Right atrium auricular region (tissue), 2 donors: ENCODE measurements at regions not wholly inside any gene's neighbourhood (a gene's known extent, or its start where the extent isn't known, plus 50 kb on each side); places are given as distances from the start of the nearest gene placed in this dataset.
"Not testable (repeated sequence)": the region's sequence is repeated elsewhere in the genome, so short reads cannot be mapped to it uniquely, and the experiment has no call there.

Source experiments
- DNase-seq: peaks from one replicate; pipeline ENCODE4 v3.0.0-alpha.2; 2019; ENCODE audit warnings: low spot score
- H3K27ac ChIP-seq, 2 donors: fragments of 200-600 bp; sonication (generic); 1 replicate in 1 of 2; 2 replicates in 1 of 2; pipeline ENCODE4 v1.5.1; 2016 to 2019
- H3K27me3 ChIP-seq, 2 donors: fragments of 200-600 bp; sonication (generic); one replicate each; pipeline versions ENCODE4 v1.5.1 to v1.6.0; 2017 to 2019
- H3K36me3 ChIP-seq: fragments of 200-600 bp; sonication (generic); one replicate; pipeline ENCODE4 v1.5.1; 2016
- H3K4me1 ChIP-seq, 2 donors: fragments of 200-600 bp; sonication (generic); one replicate each; pipeline versions ENCODE4 v1.5.1 to v1.6.0; 2017 to 2019
- H3K4me3 ChIP-seq, 2 donors: fragments of 200-600 bp; sonication (generic); 1 replicate in 1 of 2; 2 replicates in 1 of 2; pipeline ENCODE4 v1.5.1; 2017 to 2019; ENCODE audit warnings: mild to moderate bottlenecking in 1 of 2, moderate library complexity in 1 of 2
- H3K9me3 ChIP-seq, 2 donors: fragments of 200-600 bp; sonication (generic); one replicate each; pipeline ENCODE4 v1.5.1; 2019
- TF ChIP-seq, protein P1 (sequence below), 2 donors: fragments of 200-600 bp; sonication (generic); IDR thresholded peaks; one replicate each; pipeline ENCODE4 v1.5.1; 2019; ENCODE audit warnings: antibody characterized with exemption in 2 of 2

- H3K36me3 ChIP-seq, H3K9me3 ChIP-seq, H3K4me3 ChIP-seq, DNase-seq, H3K27me3 ChIP-seq, H3K27ac ChIP-seq, H3K4me1 ChIP-seq: not testable (repeated sequence)
Observed at GRCh38 chr1:228611707-228612106, 123.6 kb upstream of the RHOU start.

DNA sequence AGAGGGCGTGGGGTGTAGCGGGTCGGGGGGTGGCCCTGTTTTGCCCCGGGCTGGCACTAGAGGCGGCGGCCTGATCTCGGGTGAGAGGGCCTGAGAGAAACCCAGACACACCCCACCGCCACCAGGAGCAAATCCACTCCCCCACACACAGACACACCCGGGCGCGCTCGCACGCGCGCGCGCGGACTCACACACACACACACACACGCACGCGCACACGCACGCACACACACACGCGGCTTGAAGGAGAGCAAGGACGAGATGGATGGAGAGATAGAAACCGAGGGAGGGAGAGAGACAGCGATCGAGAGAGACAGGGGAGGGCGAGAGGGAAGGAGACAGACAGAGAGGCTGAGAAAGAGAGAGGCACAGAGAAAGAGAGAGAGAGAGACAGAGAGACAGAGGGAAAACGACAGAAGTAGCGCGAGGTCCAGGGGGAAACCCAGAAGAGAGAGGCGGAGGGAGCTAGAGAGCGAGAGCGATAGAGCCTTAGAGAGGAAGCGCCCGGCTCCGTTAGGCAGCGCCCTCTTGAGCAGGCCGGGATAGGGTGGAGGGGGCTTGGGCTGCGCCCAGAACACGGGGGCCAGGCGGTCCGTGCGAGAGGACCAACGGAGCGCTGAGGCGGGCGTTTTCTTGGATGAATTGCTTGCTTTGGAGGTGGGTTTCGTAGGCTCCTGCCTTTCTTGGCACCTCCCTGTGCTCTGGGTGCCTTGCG lies 113.1 kb upstream of the RHOU start:
- H3K4me3 ChIP-seq, H3K9me3 ChIP-seq, H3K27me3 ChIP-seq, H3K27ac ChIP-seq, H3K36me3 ChIP-seq, H3K4me1 ChIP-seq: not testable (repeated sequence)
- DNase-seq: peak; percentile 61

- H3K9me3 ChIP-seq, H3K27me3 ChIP-seq, H3K4me1 ChIP-seq, DNase-seq, H3K36me3 ChIP-seq, H3K27ac ChIP-seq, H3K4me3 ChIP-seq: not testable (repeated sequence)
Observed at GRCh38 chr1:228626481-228626880, 108.8 kb upstream of the RHOU start.

DNA sequence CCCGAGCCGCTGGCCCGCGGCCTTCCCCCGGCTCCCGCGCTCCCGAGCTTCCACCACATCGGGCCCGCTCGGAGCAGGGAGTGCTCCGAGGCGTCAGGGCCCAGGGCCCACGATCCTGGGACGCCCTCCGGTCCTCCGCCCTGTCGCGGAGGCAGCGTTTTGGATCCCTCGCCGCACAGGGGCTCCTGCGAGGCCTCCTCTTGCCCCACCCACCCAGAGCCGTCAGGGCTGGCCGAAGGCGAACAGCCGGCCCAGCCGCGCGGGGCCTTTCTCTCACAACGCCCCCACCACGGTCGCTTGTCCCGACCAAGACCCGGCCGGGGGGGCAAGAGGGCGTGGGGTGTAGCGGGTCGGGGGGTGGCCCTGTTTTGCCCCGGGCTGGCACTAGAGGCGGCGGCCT lies 102.4 kb upstream of the RHOU start:
- H3K4me1 ChIP-seq, H3K27ac ChIP-seq, H3K9me3 ChIP-seq, DNase-seq, H3K27me3 ChIP-seq, H3K36me3 ChIP-seq: not testable (repeated sequence)
- peak overlapping the region in 1 of 2 donors; percentile 46 for H3K4me3 ChIP-seq

- H3K9me3 ChIP-seq, H3K27me3 ChIP-seq, H3K4me1 ChIP-seq, H3K36me3 ChIP-seq: not testable (repeated sequence)
- H3K4me3 ChIP-seq: peak overlapping the region; percentile 27 to 44
- peak; percentile 61 for DNase-seq
- peak overlapping the region in 1 of 2 donors; percentile 19 for H3K27ac ChIP-seq
Observed at GRCh38 chr1:228635304-228635703, 100.0 kb upstream of the RHOU start.

- not testable (repeated sequence) for H3K27me3 ChIP-seq, H3K36me3 ChIP-seq, H3K27ac ChIP-seq, H3K9me3 ChIP-seq, H3K4me1 ChIP-seq
- peak overlapping the region in 1 of 2 donors; percentile 47 for H3K4me3 ChIP-seq
- peak; percentile 59 for DNase-seq
Observed at GRCh38 chr1:228637529-228637928, 97.8 kb upstream of the RHOU start.

- H3K9me3 ChIP-seq: no peaks in the 10 kb centered on the region
- peak overlapping the region; percentile 45 to 48 for H3K4me3 ChIP-seq
- H3K27ac ChIP-seq: peak overlapping the region; percentile 3 to 62
- TF ChIP-seq, protein P1, sequence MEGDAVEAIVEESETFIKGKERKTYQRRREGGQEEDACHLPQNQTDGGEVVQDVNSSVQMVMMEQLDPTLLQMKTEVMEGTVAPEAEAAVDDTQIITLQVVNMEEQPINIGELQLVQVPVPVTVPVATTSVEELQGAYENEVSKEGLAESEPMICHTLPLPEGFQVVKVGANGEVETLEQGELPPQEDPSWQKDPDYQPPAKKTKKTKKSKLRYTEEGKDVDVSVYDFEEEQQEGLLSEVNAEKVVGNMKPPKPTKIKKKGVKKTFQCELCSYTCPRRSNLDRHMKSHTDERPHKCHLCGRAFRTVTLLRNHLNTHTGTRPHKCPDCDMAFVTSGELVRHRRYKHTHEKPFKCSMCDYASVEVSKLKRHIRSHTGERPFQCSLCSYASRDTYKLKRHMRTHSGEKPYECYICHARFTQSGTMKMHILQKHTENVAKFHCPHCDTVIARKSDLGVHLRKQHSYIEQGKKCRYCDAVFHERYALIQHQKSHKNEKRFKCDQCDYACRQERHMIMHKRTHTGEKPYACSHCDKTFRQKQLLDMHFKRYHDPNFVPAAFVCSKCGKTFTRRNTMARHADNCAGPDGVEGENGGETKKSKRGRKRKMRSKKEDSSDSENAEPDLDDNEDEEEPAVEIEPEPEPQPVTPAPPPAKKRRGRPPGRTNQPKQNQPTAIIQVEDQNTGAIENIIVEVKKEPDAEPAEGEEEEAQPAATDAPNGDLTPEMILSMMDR (IDR thresholded peaks at IDR 0.05): no peak
- no peak for DNase-seq
- no peaks in the 10 kb centered on the region for H3K36me3 ChIP-seq
- H3K4me1 ChIP-seq: peaks cover 0 to 19% of the 10 kb centered on the region in 2 donors
- peaks cover 0 to 7% of the 10 kb centered on the region in 2 donors for H3K27me3 ChIP-seq
Observed at GRCh38 chr1:228646717-228647522, 88.4 kb upstream of the RHOU start.

GRCh38 chr1:228647523-228648444 lies 87.5 kb upstream of the RHOU start:
- Histone ChIP-seq H3K4me3 (peak overlapping the region; percentile 45 to 48), H3K27ac (peak overlapping the region; percentile 12 to 21), H3K9me3 (no peaks in the 10 kb centered on the region), H3K27me3 (peaks cover 0 to 7% of the 10 kb centered on the region in 2 donors), H3K36me3 (no peaks in the 10 kb centered on the region), H3K4me1 (peaks cover 0 to 19% of the 10 kb centered on the region in 2 donors)
- TF ChIP-seq, protein P1 (IDR thresholded peaks at IDR 0.05): no peak
- no peak for DNase-seq
